HCT116 (cell line): ENCODE measurements at regions not wholly inside any gene's neighbourhood (a gene's known extent, or its start where the extent isn't known, plus 50 kb on each side); places are given as distances from the start of the nearest gene placed in this dataset.

ENCODE experiments used
- ATAC-seq: fragments of 200-7000 bp; cut with Tn5 transposase; 2 replicates; pipeline ENCODE4 v1.9.1; 2020; ENCODE audit warnings: mild to moderate bottlenecking, moderate library complexity
- BruUV-seq: library from RNA; stranded (reverse); fragments of 400-500 nt; replicated peaks from 2 replicates; lab custom pipeline; 2021; lab: Mats Ljungman, UMichigan
- CTCF ChIA-PET: fragments of 300-600 bp; sonication (Branson Sonifier 250); formaldehyde crosslinking; loops from one replicate; lab custom pipeline; 2021; ENCODE audit warnings: antibody characterized with exemption; lab: Charles Lee
- POLR2A ChIA-PET: fragments of 300-600, 350-600 bp; sonication (Branson Sonifier 250); formaldehyde crosslinking; loops from one replicate; lab custom pipeline; 2021; ENCODE audit warnings: antibody characterized with exemption; lab: Charles Lee
- RAD21 ChIA-PET, 2 experiments: fragments of 300-600 bp; sonication (Branson Sonifier 250); formaldehyde crosslinking; loops; one replicate each; lab custom pipeline; 2023; ENCODE audit warnings: low total read pairs in 2 of 2; ENCODE audit not compliant: uncharacterized antibody in 2 of 2, unreplicated experiment in 2 of 2, low non-redundant PET in 1 of 2; lab: Charles Lee
- DNase-seq: peaks from one replicate; pipeline ENCODE4 v3.0.0-alpha.2; 2010; ENCODE audit warnings: low read depth, low spot score
- H2AFZ ChIP-seq: fragments of 200-600 bp; shearing (Covaris generic), sonication (generic); 2 replicates; pipeline ENCODE4 v1.6.1; 2017; ENCODE audit warnings: low read depth, mixed run types, mixed read lengths, antibody characterized with exemption, low read length; ENCODE audit not compliant: poor library complexity, severe bottlenecking
- H3K27ac ChIP-seq: 2 replicates; pipeline ENCODE4 v1.5.1; 2012; ENCODE audit warnings: low read depth, low read length
- H3K27me3 ChIP-seq: fragments of 200-600 bp; sonication (generic); 2 replicates; pipeline ENCODE4 v1.6.1; 2016; ENCODE audit warnings: mixed run types, low read length, mixed read lengths; ENCODE audit not compliant: insufficient read depth
- H3K36me3 ChIP-seq, 2 experiments: fragments of 200-500 bp in 1 of 2; fragments of 200-600 bp in 1 of 2; sonication (Bioruptor generic) in 1 of 2; sonication (generic) in 1 of 2; 2 replicates each; pipeline versions ENCODE4 v1.5.1 to v1.6.1; 2014 to 2016; ENCODE audit warnings: low read length in 2 of 2, inconsistent platforms in 1 of 2, mixed read lengths in 1 of 2, mixed run types in 1 of 2; ENCODE audit not compliant: insufficient read depth in 2 of 2, control insufficient read depth in 1 of 2
- H3K4me1 ChIP-seq, 2 experiments: fragments of 200-600 bp in 1 of 2; sonication (generic) in 1 of 2; 2 replicates each; pipeline versions ENCODE4 v1.5.1 to v1.6.1; 2012 to 2017; ENCODE audit warnings: low read length in 2 of 2, inconsistent platforms in 1 of 2, mild to moderate bottlenecking in 1 of 2, mixed read lengths in 1 of 2, mixed run types in 1 of 2, moderate library complexity in 1 of 2; ENCODE audit not compliant: insufficient read depth in 2 of 2, control insufficient read depth in 1 of 2
- H3K4me2 ChIP-seq: fragments of 200-600 bp; sonication (generic); 2 replicates; pipeline ENCODE4 v1.6.1; 2017; ENCODE audit warnings: mixed run types, low read length, mixed read lengths
- H3K4me3 ChIP-seq, 2 experiments: fragments of 200-600 bp in 1 of 2; sonication (generic) in 1 of 2; replicated peaks in 1 of 2; 2 replicates each; pipeline ENCODE4 v1.5.1; 2011 to 2016; ENCODE audit warnings: low read length in 2 of 2, control low read depth in 1 of 2, low read depth in 1 of 2, mild to moderate bottlenecking in 1 of 2, mixed read lengths in 1 of 2, mixed run types in 1 of 2
- H3K79me2 ChIP-seq: fragments of 200-600 bp; sonication (generic); 2 replicates; pipeline ENCODE4 v1.6.1; 2017; ENCODE audit warnings: mild to moderate bottlenecking, mixed run types, low read length, moderate library complexity, mixed read lengths; ENCODE audit not compliant: insufficient read depth
- H3K9ac ChIP-seq: fragments of 200-600 bp; sonication (generic); 2 replicates; pipeline ENCODE4 v1.6.1; 2016; ENCODE audit warnings: low read length, mixed read lengths
- H3K9me2 ChIP-seq: fragments of 200-600 bp; sonication (generic), shearing (Covaris generic); 2 replicates; pipeline ENCODE4 v1.6.1; 2017; ENCODE audit warnings: mixed run types, mild to moderate bottlenecking, moderate library complexity; ENCODE audit not compliant: insufficient read depth
- H3K9me3 ChIP-seq, 2 experiments: fragments of 200-500 bp in 1 of 2; fragments of 200-600 bp in 1 of 2; sonication (Bioruptor generic) in 1 of 2; sonication (generic) in 1 of 2; 2 replicates each; pipeline ENCODE4 v1.6.1; 2014 to 2017; ENCODE audit warnings: low read length in 2 of 2, mixed read lengths in 2 of 2, inconsistent platforms in 1 of 2, low read depth in 1 of 2, mild to moderate bottlenecking in 1 of 2, mixed run types in 1 of 2, moderate library complexity in 1 of 2; ENCODE audit not compliant: control insufficient read depth in 1 of 2, insufficient read depth in 1 of 2
- H4K20me1 ChIP-seq: fragments of 200-600 bp; sonication (generic), shearing (Covaris generic); 2 replicates; pipeline ENCODE4 v1.6.1; 2017; ENCODE audit warnings: mixed run types, mild to moderate bottlenecking, moderate library complexity; ENCODE audit not compliant: insufficient read depth
- ATF3 ChIP-seq: IDR thresholded peaks from 2 replicates; pipeline ENCODE4 v1.6.1; 2012
- CBX3 ChIP-seq: IDR thresholded peaks from 2 replicates; pipeline ENCODE4 v1.6.1; 2012; ENCODE audit warnings: low read depth
- CEBPB ChIP-seq: IDR thresholded peaks from 2 replicates; pipeline ENCODE4 v1.6.1; 2012; ENCODE audit warnings: low read depth
- CTCF ChIP-seq, 3 experiments: fragments of 200-600 bp in 1 of 3; sonication (generic) in 1 of 3; IDR thresholded peaks in 2 of 3; conservative IDR thresholded peaks in 1 of 3; 2 replicates each; pipeline ENCODE4 v1.5.1; 2012 to 2017; ENCODE audit warnings: low read depth in 2 of 3, low read length in 2 of 3, antibody characterized with exemption in 1 of 3, borderline replicate concordance in 1 of 3, control low read depth in 1 of 3, mild to moderate bottlenecking in 1 of 3, mixed read lengths in 1 of 3, mixed run types in 1 of 3, moderate library complexity in 1 of 3; ENCODE audit not compliant: insufficient read depth in 1 of 3
- ELF1 ChIP-seq: IDR thresholded peaks from 2 replicates; pipeline ENCODE4 v1.6.1; 2012; ENCODE audit warnings: low read depth, borderline replicate concordance
- EZH2phosphoT487 ChIP-seq: fragments of 200-600 bp; IDR thresholded peaks from 2 replicates; pipeline ENCODE4 v1.6.1; 2018; ENCODE audit warnings: antibody characterized with exemption, borderline replicate concordance
- JUND ChIP-seq: IDR thresholded peaks from 2 replicates; pipeline ENCODE4 v1.6.1; 2012
- MAX ChIP-seq: IDR thresholded peaks from 2 replicates; pipeline ENCODE4 v1.6.1; 2012
- POLR2A ChIP-seq: IDR thresholded peaks from 2 replicates; pipeline ENCODE4 v1.7.0; 2011; ENCODE audit warnings: borderline replicate concordance; ENCODE audit not compliant: insufficient read depth, insufficient read length; ENCODE audit errors: extremely low read depth
- POLR2AphosphoS5 ChIP-seq: IDR thresholded peaks from 2 replicates; pipeline ENCODE4 v1.6.1; 2011; ENCODE audit warnings: mild to moderate bottlenecking, low read depth, low read length, moderate library complexity
- SIN3A ChIP-seq: IDR thresholded peaks from 2 replicates; pipeline ENCODE4 v1.6.1; 2012; ENCODE audit warnings: low read depth
- SRF ChIP-seq: IDR thresholded peaks from 2 replicates; pipeline ENCODE4 v1.6.1; 2012; ENCODE audit warnings: low read depth
- YY1 ChIP-seq: IDR thresholded peaks from 2 replicates; pipeline ENCODE4 v1.6.1; 2011; ENCODE audit warnings: low read length, low read depth, moderate library complexity, mild to moderate bottlenecking; ENCODE audit not compliant: insufficient replicate concordance; ENCODE audit errors: extremely low read depth
- ZBTB33 ChIP-seq: IDR thresholded peaks from 2 replicates; pipeline ENCODE4 v1.6.1; 2011; ENCODE audit warnings: mild to moderate bottlenecking, low read length, moderate library complexity; ENCODE audit not compliant: insufficient replicate concordance; ENCODE audit errors: extremely low read depth
- ZNF274 ChIP-seq: fragments of 200-500 bp; sonication (Bioruptor generic); IDR thresholded peaks from 2 replicates; pipeline ENCODE4 v1.6.1; 2014; ENCODE audit warnings: mild to moderate bottlenecking, low read depth, low read length, inconsistent platforms
- intact Hi-C: fragments of 100-400 bp; cut with micrococcal nuclease; formaldehyde crosslinking; loops from 2 replicates; pipeline ENCODE4 v1.10.0; 2022

- TF ChIP-seq CTCF (IDR thresholded peaks at IDR 0.05 in 2 of 3, conservative IDR thresholded peaks at IDR 0.05 in 1 of 3; ENCODE audit: borderline replicate concordance in 1 of 3, insufficient read depth in 1 of 3, low read depth in 2 of 3, low read length in 2 of 3) (no peak), POLR2AphosphoS5 (no peak), CEBPB (no peak), ZNF274 (no peak), MAX (no peak), ATF3 (no peak), JUND (no peak), POLR2A (no peak), ZBTB33 (no peak), SRF (no peak), CBX3 (no peak)
Measured at GRCh38 chr16:79969458-79969857, 368.9 kb upstream of the MAF start (continued).

DNA sequence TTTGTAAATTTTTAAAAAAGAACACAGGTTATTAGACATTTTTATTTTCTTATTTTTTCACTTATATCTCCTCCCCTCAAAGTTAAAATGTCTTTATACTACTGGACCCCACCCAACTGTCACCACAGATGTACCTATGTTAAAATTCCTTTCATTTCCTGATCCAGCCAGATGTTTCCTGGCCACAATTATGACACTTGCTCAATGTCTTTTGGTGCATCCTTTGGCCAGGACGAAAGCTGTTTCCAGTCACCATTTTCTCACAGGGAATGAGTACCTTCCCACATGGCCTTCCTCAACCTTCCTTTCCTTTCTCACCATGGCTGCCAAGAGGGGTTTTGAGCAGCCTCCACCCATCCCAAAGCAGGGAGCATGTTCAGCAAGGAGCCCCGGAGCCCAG lies 365.7 kb upstream of the MAF start:
- no peak for ATAC-seq
- ChIA-PET POLR2A (no interaction called here), CTCF (no interaction called here), RAD21 (no interaction called here)
- Histone ChIP-seq H3K4me3 (no peak overlapping the region), H2AFZ (no peak overlapping the region), H4K20me1 (no peaks in the 10 kb centered on the region), H3K79me2 (no peaks in the 10 kb centered on the region), H3K36me3 (no peaks in the 10 kb centered on the region), H3K4me2 (no peak overlapping the region), H3K9me2 (no peaks in the 10 kb centered on the region), H3K9ac (no peak overlapping the region), H3K9me3 (peaks cover 47 to 54% of the 10 kb centered on the region in 2 experiments; a peak in 2 of 4 replicates), H3K4me1 (no peaks in the 10 kb centered on the region), H3K27me3 (no peaks in the 10 kb centered on the region), H3K27ac (no peak overlapping the region)
- intact Hi-C loops, result no loop called here
- no peak for TF ChIP-seq ATF3
- no peak for TF ChIP-seq SIN3A
- TF ChIP-seq ELF1, result no peak
- TF ChIP-seq POLR2AphosphoS5, result no peak
- TF ChIP-seq EZH2phosphoT487, result no peak
- TF ChIP-seq POLR2A, result no peak
- no peak for TF ChIP-seq YY1
- no TSS peak for BruUV-seq
- no peak for DNase-seq
